ENCODE measurements at regions not wholly inside any gene's neighbourhood (a gene's known extent, or its start where the extent isn't known, plus 50 kb on each side); places are given as distances from the start of the nearest gene placed in this dataset.

DNA sequence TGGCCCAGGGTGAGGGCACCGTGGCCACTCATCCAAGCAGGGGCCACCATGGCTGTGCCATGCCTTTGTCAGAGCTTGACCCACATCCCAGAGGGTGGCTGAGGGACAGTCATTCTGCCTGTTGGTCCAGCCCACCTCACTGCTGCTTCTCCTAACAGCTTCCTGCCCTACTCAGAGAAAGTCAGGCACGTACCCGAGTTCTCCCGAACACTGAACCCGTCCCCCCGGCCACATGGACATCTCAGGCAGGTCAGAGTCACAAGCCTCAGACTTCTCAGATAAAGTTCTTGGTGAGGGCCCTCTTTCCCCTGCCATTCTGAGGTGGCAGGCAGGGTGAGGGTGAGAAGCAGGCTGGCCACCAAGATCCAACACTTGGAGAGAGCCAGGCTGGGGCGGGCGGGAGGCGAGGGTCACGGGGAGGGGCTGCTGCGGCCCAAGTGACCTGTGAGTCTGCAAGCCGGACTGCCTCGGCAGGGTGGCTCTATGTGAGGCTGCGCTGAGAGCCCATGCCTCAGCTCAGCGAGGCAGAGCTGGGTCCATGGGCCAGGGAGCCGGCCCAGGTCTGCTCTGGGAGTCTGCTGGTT lies 317.8 kb downstream of the TMEM121 start:
- no peak overlapping the region for H3K4me3 ChIP-seq
- H3K27ac ChIP-seq (ENCODE audit: low read depth in 1 of 2, low read length in 1 of 2), result no peak overlapping the region
- peaks cover 0 to 5% (median under 1%) of the 10 kb centered on the region in 4 donors for H3K9me3 ChIP-seq (ENCODE audit: control insufficient read depth in 4 of 4, insufficient read depth in 3 of 4, low read length in 3 of 4)
- TF ChIP-seq, protein P1, sequence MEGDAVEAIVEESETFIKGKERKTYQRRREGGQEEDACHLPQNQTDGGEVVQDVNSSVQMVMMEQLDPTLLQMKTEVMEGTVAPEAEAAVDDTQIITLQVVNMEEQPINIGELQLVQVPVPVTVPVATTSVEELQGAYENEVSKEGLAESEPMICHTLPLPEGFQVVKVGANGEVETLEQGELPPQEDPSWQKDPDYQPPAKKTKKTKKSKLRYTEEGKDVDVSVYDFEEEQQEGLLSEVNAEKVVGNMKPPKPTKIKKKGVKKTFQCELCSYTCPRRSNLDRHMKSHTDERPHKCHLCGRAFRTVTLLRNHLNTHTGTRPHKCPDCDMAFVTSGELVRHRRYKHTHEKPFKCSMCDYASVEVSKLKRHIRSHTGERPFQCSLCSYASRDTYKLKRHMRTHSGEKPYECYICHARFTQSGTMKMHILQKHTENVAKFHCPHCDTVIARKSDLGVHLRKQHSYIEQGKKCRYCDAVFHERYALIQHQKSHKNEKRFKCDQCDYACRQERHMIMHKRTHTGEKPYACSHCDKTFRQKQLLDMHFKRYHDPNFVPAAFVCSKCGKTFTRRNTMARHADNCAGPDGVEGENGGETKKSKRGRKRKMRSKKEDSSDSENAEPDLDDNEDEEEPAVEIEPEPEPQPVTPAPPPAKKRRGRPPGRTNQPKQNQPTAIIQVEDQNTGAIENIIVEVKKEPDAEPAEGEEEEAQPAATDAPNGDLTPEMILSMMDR (IDR thresholded peaks at IDR 0.05; ENCODE audit: control extremely low read depth, extremely low read depth), result no peak
- H3K4me1 ChIP-seq (ENCODE audit: control insufficient read depth in 5 of 5, insufficient read depth in 5 of 5, low read length in 5 of 5), result no peaks in the 10 kb centered on the region
- WGBS, 2 donors, result 90 to 96% methylated on average over 16 of the region's 16 CpGs
- ATAC-seq (ENCODE audit: insufficient read depth, low FRiP score) (no peak), DNase-seq (no peak)
- no peaks in the 10 kb centered on the region for H3K27me3 ChIP-seq (ENCODE audit: control insufficient read depth in 3 of 3, insufficient read depth in 3 of 3, low read length in 2 of 3)
- H3K9ac ChIP-seq (ENCODE audit: insufficient read depth in 1 of 2, low read length in 2 of 2), result no peak overlapping the region
- H3K36me3 ChIP-seq (ENCODE audit: control insufficient read depth in 4 of 4, insufficient read depth in 4 of 4, low read length in 4 of 4), result no peaks in the 10 kb centered on the region

DNA sequence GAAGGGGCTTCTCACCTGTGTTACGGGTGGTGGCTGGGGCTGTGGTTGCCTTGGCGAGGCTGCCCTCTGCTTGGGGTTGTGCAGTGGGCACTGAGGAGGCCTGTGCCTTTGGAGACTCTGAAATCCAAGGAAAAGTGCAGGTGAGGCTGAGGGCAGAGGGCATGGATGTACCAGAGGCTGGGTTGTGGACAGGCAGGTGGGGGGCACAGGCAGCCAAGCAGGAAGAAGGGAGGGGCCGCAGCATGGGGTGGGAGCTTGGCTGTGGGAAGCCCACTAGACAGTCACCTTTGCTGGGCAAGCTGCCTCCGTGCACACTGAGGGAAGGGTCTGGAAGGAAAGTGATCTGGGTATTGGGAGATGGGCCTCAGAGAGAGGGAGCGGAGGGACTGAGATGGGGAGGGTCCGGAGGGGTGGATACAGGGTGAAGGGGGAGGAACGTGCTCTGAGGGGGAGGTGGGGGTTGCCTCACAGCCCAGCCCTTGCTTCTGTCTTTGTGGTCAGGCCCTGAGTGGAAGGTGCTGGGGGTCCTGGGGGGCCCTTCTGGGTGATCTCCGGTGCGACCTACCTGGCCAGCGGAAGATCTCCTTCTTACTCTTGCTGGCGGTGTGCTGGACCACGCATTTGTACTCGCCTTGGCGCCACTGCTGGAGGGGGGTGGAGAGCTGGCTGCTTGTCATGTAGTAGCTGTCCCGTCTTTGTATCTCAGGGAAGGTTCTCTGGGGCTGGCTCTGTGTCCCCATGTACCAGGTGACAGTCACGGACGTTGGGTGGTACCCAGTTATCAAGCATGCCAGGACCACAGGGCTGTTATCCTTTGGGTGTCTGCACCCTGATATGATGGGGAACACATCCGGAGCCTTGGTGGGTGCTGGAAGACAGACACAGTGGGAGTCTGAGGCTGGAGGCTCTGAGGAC lies 318.7 kb downstream of the TMEM121 start:
- no peak for DNase-seq
- no peak for ATAC-seq (ENCODE audit: insufficient read depth, low FRiP score)
- H3K36me3 ChIP-seq (ENCODE audit: control insufficient read depth in 4 of 4, insufficient read depth in 4 of 4, low read length in 4 of 4), result no peaks in the 10 kb centered on the region
- WGBS, 2 donors, result 86 to 91% methylated on average over 18 of the region's 18 CpGs
- H3K27me3 ChIP-seq (ENCODE audit: control insufficient read depth in 3 of 3, insufficient read depth in 3 of 3, low read length in 2 of 3), result no peaks in the 10 kb centered on the region
- no peak overlapping the region for H3K9ac ChIP-seq (ENCODE audit: insufficient read depth in 1 of 2, low read length in 2 of 2)
- H3K9me3 ChIP-seq (ENCODE audit: control insufficient read depth in 4 of 4, insufficient read depth in 3 of 4, low read length in 3 of 4), result peaks cover 0 to 5% (median 0%) of the 10 kb centered on the region in 4 donors
- H3K27ac ChIP-seq (ENCODE audit: low read depth in 1 of 2, low read length in 1 of 2), result no peak overlapping the region
- TF ChIP-seq, protein P1 (IDR thresholded peaks at IDR 0.05; ENCODE audit: control extremely low read depth, extremely low read depth), result no peak
- no peaks in the 10 kb centered on the region for H3K4me1 ChIP-seq (ENCODE audit: control insufficient read depth in 5 of 5, insufficient read depth in 5 of 5, low read length in 5 of 5)
- no peak overlapping the region for H3K4me3 ChIP-seq

DNA sequence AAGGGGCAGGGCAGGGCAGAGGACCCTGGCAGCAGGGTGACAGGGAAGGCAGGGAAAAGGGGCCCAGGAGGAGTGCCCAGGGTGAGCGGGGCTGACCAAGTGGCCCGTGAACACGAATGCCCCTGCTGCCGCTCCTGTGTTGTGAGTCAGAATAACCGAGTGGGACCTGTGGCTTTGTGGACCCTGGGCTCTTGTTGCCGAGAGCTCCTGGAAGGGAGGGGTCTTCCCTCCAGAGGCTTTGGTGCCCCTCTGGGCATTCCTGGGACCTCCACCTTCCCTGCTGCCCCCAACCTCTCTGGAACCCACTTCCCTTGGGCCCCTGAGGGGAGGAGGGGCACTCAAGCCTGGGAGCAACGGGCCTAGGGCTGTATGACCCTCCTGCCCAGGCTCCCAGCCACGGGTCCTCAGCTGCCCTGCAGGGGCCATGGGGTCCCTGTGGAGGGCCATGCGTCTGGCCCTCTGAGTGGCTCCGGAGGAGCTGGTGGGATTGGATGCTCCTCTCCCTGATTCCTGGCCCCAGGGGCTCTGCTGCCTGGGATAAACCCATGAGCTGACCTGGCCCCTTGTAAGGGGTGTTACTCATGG lies 319.4 kb downstream of the TMEM121 start:
- H3K27me3 ChIP-seq (ENCODE audit: control insufficient read depth in 3 of 3, insufficient read depth in 3 of 3, low read length in 2 of 3), result no peaks in the 10 kb centered on the region
- H3K9me3 ChIP-seq (ENCODE audit: control insufficient read depth in 4 of 4, insufficient read depth in 3 of 4, low read length in 3 of 4), result peaks cover 0 to 5% (median 0%) of the 10 kb centered on the region in 4 donors
- DNase-seq (no peak), ATAC-seq (ENCODE audit: insufficient read depth, low FRiP score) (no peak)
- WGBS, 2 donors, result 83 to 94% methylated on average over 9 to 10 of the region's 10 CpGs
- no peak overlapping the region for H3K9ac ChIP-seq (ENCODE audit: insufficient read depth in 1 of 2, low read length in 2 of 2)
- TF ChIP-seq, protein P1 (IDR thresholded peaks at IDR 0.05; ENCODE audit: control extremely low read depth, extremely low read depth), result no peak
- H3K4me3 ChIP-seq, result no peak overlapping the region
- no peak overlapping the region for H3K27ac ChIP-seq (ENCODE audit: low read depth in 1 of 2, low read length in 1 of 2)
- H3K4me1 ChIP-seq (ENCODE audit: control insufficient read depth in 5 of 5, insufficient read depth in 5 of 5, low read length in 5 of 5), result no peaks in the 10 kb centered on the region
- no peaks in the 10 kb centered on the region for H3K36me3 ChIP-seq (ENCODE audit: control insufficient read depth in 4 of 4, insufficient read depth in 4 of 4, low read length in 4 of 4)
